IMR-90 (cell line): ENCODE measurements at regions not wholly inside any gene's neighbourhood (a gene's known extent, or its start where the extent isn't known, plus 50 kb on each side); places are given as distances from the start of the nearest gene placed in this dataset.

Experiments
- CHD1 ChIP-seq: IDR thresholded peaks from 2 replicates; pipeline ENCODE4 v1.6.1; 2012; ENCODE audit warnings: low read depth, low read length, improper control_type of control experiment
- CTCF ChIP-seq: conservative IDR thresholded peaks from 2 replicates; pipeline ENCODE4 v1.5.1; 2012; ENCODE audit warnings: mild to moderate bottlenecking, low read depth, low read length, improper control_type of control experiment
- MXI1 ChIP-seq: IDR thresholded peaks from 2 replicates; pipeline ENCODE4 v1.6.1; 2012; ENCODE audit warnings: low read depth, mild to moderate bottlenecking, low read length, moderate library complexity, borderline replicate concordance
- POLR2A ChIP-seq: IDR thresholded peaks from 2 replicates; pipeline ENCODE4 v1.6.1; 2012; ENCODE audit warnings: mild to moderate bottlenecking, low read depth, low read length
- RFX5 ChIP-seq: IDR thresholded peaks from 2 replicates; pipeline ENCODE4 v1.8.0; 2012; ENCODE audit warnings: low read depth, mild to moderate bottlenecking, low read length, moderate library complexity
- TF ChIP-seq, protein P1 (sequence below): fragments of 150-350 bp; IDR thresholded peaks from 2 replicates; pipeline ENCODE4 v1.6.1; 2017; ENCODE audit warnings: mild to moderate bottlenecking, antibody characterized with exemption, low read length, low read depth

GRCh38 chr10:121065330-121065729, 214.2 kb downstream of the WDR11 start:
- TF ChIP-seq POLR2A (no peak), CTCF (no peak), RFX5 (no peak), CHD1 (no peak), MXI1 (no peak)
- TF ChIP-seq, protein P1, sequence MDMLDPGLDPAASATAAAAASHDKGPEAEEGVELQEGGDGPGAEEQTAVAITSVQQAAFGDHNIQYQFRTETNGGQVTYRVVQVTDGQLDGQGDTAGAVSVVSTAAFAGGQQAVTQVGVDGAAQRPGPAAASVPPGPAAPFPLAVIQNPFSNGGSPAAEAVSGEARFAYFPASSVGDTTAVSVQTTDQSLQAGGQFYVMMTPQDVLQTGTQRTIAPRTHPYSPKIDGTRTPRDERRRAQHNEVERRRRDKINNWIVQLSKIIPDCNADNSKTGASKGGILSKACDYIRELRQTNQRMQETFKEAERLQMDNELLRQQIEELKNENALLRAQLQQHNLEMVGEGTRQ: no peak
